ENCODE measurements at regions not wholly inside any gene's neighbourhood (a gene's known extent, or its start where the extent isn't known, plus 50 kb on each side); places are given as distances from the start of the nearest gene placed in this dataset.

DNA sequence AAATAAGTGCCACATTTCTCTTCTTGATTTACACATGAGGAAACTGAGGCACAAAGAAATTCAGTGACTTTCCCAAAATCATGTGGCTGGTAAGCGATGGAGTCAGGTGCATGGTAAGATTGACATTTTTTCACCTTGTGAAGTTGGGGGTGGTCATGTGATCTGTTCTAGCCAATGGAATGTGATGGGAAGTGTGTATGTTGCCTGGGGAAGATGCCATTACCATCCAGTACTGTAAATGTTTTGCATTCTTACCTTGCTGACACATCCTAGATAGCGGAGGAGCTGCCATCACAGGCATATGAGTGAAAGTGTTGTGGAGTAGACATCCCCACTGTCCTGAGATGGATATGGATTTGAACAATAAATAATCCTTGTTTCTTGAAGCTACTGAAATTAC, 499.6 kb upstream of the SULF2 start:
- Histone ChIP-seq H3K27ac (ENCODE audit: low read depth, low read length) (no peak overlapping the region), H4K12ac (ENCODE audit: low read depth, low read length) (no peak overlapping the region), H3K79me1 (ENCODE audit: low read length) (no peaks in the 10 kb centered on the region), H3K4ac (ENCODE audit: low read depth, low read length) (no peak overlapping the region), H2AK5ac (ENCODE audit: low read length) (no peak overlapping the region), H3K18ac (ENCODE audit: low read length) (no peak overlapping the region), H3K9me3 (ENCODE audit: insufficient read depth, low read depth, low read length) (peaks cover 3% of the 10 kb centered on the region), H2BK12ac (ENCODE audit: low read length) (no peak overlapping the region), H3K14ac (ENCODE audit: low read length) (no peak overlapping the region), H3K79me2 (ENCODE audit: control insufficient read depth, insufficient read depth, low read length, poor library complexity) (no peaks in the 10 kb centered on the region), H3K36me3 (ENCODE audit: control insufficient read depth in 1 of 2, insufficient read depth in 2 of 2, low read length in 2 of 2) (no peaks in the 10 kb centered on the region), H3K27me3 (ENCODE audit: insufficient read depth, low read length) (no peaks in the 10 kb centered on the region), H3K23ac (ENCODE audit: low read length) (no peak overlapping the region), H3K9ac (ENCODE audit: low read length) (no peak overlapping the region), H2BK120ac (ENCODE audit: insufficient read depth, low read length, poor library complexity) (no peak overlapping the region), H2AFZ (ENCODE audit: insufficient read depth, low read length, poor library complexity) (no peak overlapping the region), H4K91ac (ENCODE audit: low read depth, low read length) (no peak overlapping the region), H3K4me3 (ENCODE audit: low read depth, low read length) (no peak overlapping the region), H2BK5ac (ENCODE audit: low read depth, low read length, poor library complexity) (no peak overlapping the region), H4K8ac (ENCODE audit: low read depth, low read length) (no peak overlapping the region), H3K4me1 (ENCODE audit: control insufficient read depth in 1 of 2, insufficient read depth in 2 of 2, low read length in 2 of 2) (peaks cover 4 to 7% of the 10 kb centered on the region in 2 experiments), H3K4me2 (ENCODE audit: low read length) (no peak overlapping the region)
- WGBS (ENCODE audit: extremely low coverage, insufficient coverage, insufficient read length), result no CpG with 5 or more reads among the region's 2 CpGs
- peak; percentile 63 to 84 for DNase-seq

DNA sequence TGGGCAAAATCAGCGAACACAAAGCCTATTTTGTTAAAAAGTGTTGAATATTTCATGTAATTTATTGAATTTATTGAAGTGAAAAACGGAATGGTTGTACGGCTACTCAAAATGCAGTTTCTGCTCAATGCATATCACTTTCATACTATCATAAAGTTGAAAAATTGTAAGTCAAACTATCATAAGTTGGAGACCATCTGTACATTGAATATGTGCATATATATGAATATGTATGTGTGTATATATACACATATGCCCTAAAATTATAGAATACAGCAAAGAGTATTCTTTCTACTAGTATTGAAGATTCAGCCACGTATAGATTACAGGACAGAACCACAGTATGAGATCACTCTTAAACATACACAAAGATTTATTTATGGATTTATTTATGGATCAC, 499.0 kb upstream of the SULF2 start:
- Histone ChIP-seq H2BK5ac (ENCODE audit: low read depth, low read length, poor library complexity) (no peak overlapping the region), H3K9me3 (ENCODE audit: insufficient read depth, low read depth, low read length) (peaks cover 3% of the 10 kb centered on the region), H2BK120ac (ENCODE audit: insufficient read depth, low read length, poor library complexity) (no peak overlapping the region), H2BK12ac (ENCODE audit: low read length) (no peak overlapping the region), H3K14ac (ENCODE audit: low read length) (no peak overlapping the region), H3K79me1 (ENCODE audit: low read length) (peaks cover 3% of the 10 kb centered on the region), H4K8ac (ENCODE audit: low read depth, low read length) (no peak overlapping the region), H3K18ac (ENCODE audit: low read length) (no peak overlapping the region), H3K27me3 (ENCODE audit: insufficient read depth, low read length) (no peaks in the 10 kb centered on the region), H2AFZ (ENCODE audit: insufficient read depth, low read length, poor library complexity) (no peak overlapping the region), H3K9ac (ENCODE audit: low read length) (no peak overlapping the region), H3K4me2 (ENCODE audit: low read length) (no peak overlapping the region), H4K12ac (ENCODE audit: low read depth, low read length) (no peak overlapping the region), H3K36me3 (ENCODE audit: control insufficient read depth in 1 of 2, insufficient read depth in 2 of 2, low read length in 2 of 2) (no peaks in the 10 kb centered on the region), H3K4me3 (ENCODE audit: low read depth, low read length) (no peak overlapping the region), H3K23ac (ENCODE audit: low read length) (no peak overlapping the region), H2AK5ac (ENCODE audit: low read length) (no peak overlapping the region), H3K79me2 (ENCODE audit: control insufficient read depth, insufficient read depth, low read length, poor library complexity) (no peaks in the 10 kb centered on the region), H3K27ac (ENCODE audit: low read depth, low read length) (no peak overlapping the region), H3K4me1 (ENCODE audit: control insufficient read depth in 1 of 2, insufficient read depth in 2 of 2, low read length in 2 of 2) (peaks cover 8 to 11% of the 10 kb centered on the region in 2 experiments), H3K4ac (ENCODE audit: low read depth, low read length) (no peak overlapping the region), H4K91ac (ENCODE audit: low read depth, low read length) (no peak overlapping the region)
- no peak for DNase-seq
- WGBS (ENCODE audit: extremely low coverage, insufficient coverage, insufficient read length), result no CpG with 5 or more reads among the region's 4 CpGs

DNA sequence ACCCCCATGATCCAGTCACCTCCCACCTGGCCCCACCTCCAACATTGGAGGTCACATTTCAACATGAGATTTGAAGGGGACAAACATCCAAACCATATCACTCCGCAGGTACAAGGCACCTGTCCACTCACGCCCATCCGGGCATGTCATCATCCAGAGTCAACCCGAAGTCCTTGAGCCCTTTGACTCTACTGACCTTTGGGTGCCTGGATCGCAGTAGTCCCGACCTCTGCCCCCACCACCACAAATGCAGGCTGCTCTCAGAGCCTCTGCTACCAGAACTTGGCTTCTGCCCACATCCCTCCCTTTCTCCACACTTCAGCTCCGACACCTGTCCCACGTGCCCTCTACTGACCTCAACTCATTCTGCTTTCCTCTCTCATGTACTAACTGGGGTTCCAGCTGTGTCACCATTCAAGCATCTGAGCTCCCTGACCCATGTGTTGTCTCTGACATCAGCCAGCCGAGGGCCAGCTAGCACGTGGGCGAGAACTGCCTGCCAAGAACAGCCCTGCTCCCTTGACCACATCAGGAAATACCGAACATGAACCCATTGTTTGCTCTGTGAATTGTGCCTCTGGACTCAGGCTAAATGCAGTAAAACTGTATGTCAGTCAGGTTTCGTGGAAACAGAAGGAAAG, 498.3 kb upstream of the SULF2 start:
- peaks cover 3% of the 10 kb centered on the region for H3K9me3 ChIP-seq (ENCODE audit: insufficient read depth, low read depth, low read length)
- H4K12ac ChIP-seq (ENCODE audit: low read depth, low read length), result no peak overlapping the region
- no peak for DNase-seq
- peaks cover 4% of the 10 kb centered on the region for H3K79me1 ChIP-seq (ENCODE audit: low read length)
- peaks cover 11 to 13% of the 10 kb centered on the region in 2 experiments for H3K4me1 ChIP-seq (ENCODE audit: control insufficient read depth in 1 of 2, insufficient read depth in 2 of 2, low read length in 2 of 2)
- H3K79me2 ChIP-seq (ENCODE audit: control insufficient read depth, insufficient read depth, low read length, poor library complexity), result no peaks in the 10 kb centered on the region
- no peak overlapping the region for H3K9ac ChIP-seq (ENCODE audit: low read length)
- H3K14ac ChIP-seq (ENCODE audit: low read length), result no peak overlapping the region
- no peak overlapping the region for H3K27ac ChIP-seq (ENCODE audit: low read depth, low read length)
- no peaks in the 10 kb centered on the region for H3K36me3 ChIP-seq (ENCODE audit: control insufficient read depth in 1 of 2, insufficient read depth in 2 of 2, low read length in 2 of 2)
- H3K4ac ChIP-seq (ENCODE audit: low read depth, low read length), result no peak overlapping the region
- no peak overlapping the region for H3K23ac ChIP-seq (ENCODE audit: low read length)
- no peak overlapping the region for H4K8ac ChIP-seq (ENCODE audit: low read depth, low read length)
- no peak overlapping the region for H2BK120ac ChIP-seq (ENCODE audit: insufficient read depth, low read length, poor library complexity)
- no peak overlapping the region for H3K4me2 ChIP-seq (ENCODE audit: low read length)
- H3K27me3 ChIP-seq (ENCODE audit: insufficient read depth, low read length), result no peaks in the 10 kb centered on the region
- H2BK5ac ChIP-seq (ENCODE audit: low read depth, low read length, poor library complexity), result no peak overlapping the region
- no peak overlapping the region for H3K18ac ChIP-seq (ENCODE audit: low read length)
- H2AFZ ChIP-seq (ENCODE audit: insufficient read depth, low read length, poor library complexity), result no peak overlapping the region
- WGBS (ENCODE audit: extremely low coverage, insufficient coverage, insufficient read length), result no CpG with 5 or more reads among the region's 13 CpGs
- H3K4me3 ChIP-seq (ENCODE audit: low read depth, low read length), result no peak overlapping the region
- H4K91ac ChIP-seq (ENCODE audit: low read depth, low read length), result no peak overlapping the region
- H2AK5ac ChIP-seq (ENCODE audit: low read length), result no peak overlapping the region
- no peak overlapping the region for H2BK12ac ChIP-seq (ENCODE audit: low read length)

DNA sequence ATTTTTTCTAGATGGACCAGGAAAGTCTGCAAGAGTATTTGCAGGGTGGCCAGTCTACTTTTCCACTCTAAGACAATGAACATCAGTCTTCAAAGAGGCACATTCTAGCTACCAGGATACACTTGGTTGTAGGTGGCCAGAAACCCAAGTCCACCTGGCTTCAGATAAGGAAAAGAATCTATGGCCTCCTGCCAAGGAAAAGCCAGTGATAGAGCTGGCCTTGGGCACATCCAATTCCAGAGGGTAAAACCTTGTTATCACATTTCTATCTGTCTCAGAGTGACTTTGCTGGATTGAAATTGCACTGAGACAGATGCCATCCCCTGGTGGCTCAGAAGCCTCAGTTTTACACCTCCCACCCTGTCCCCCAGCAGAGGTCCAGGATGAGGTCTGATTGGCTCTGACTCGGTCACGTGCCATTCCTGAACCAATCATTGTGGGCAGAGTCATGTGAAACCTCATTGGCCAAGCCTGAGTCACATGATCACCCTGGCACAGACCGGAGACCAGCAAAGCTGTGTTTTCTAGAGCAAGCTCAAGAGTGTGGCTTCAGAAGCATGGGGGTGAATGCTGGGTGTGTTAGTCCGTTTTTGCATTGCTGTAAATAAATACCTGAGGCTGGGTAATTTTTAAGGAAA, 497.4 kb upstream of the SULF2 start:
- Histone ChIP-seq H3K79me1 (ENCODE audit: low read length) (peaks cover 5% of the 10 kb centered on the region), H2BK5ac (ENCODE audit: low read depth, low read length, poor library complexity) (no peak overlapping the region), H4K91ac (ENCODE audit: low read depth, low read length) (no peak overlapping the region), H3K36me3 (ENCODE audit: control insufficient read depth in 1 of 2, insufficient read depth in 2 of 2, low read length in 2 of 2) (no peaks in the 10 kb centered on the region), H2AFZ (ENCODE audit: insufficient read depth, low read length, poor library complexity) (no peak overlapping the region), H2BK12ac (ENCODE audit: low read length) (no peak overlapping the region), H3K4me1 (ENCODE audit: control insufficient read depth in 1 of 2, insufficient read depth in 2 of 2, low read length in 2 of 2) (peaks cover 11 to 17% of the 10 kb centered on the region in 2 experiments), H4K12ac (ENCODE audit: low read depth, low read length) (no peak overlapping the region), H3K9ac (ENCODE audit: low read length) (no peak overlapping the region), H3K14ac (ENCODE audit: low read length) (no peak overlapping the region), H3K23ac (ENCODE audit: low read length) (no peak overlapping the region), H2BK120ac (ENCODE audit: insufficient read depth, low read length, poor library complexity) (no peak overlapping the region), H2AK5ac (ENCODE audit: low read length) (no peak overlapping the region), H3K9me3 (ENCODE audit: insufficient read depth, low read depth, low read length) (peaks cover 3% of the 10 kb centered on the region), H4K8ac (ENCODE audit: low read depth, low read length) (no peak overlapping the region), H3K27ac (ENCODE audit: low read depth, low read length) (no peak overlapping the region), H3K27me3 (ENCODE audit: insufficient read depth, low read length) (no peaks in the 10 kb centered on the region), H3K4me2 (ENCODE audit: low read length) (no peak overlapping the region), H3K18ac (ENCODE audit: low read length) (no peak overlapping the region), H3K4me3 (ENCODE audit: low read depth, low read length) (no peak overlapping the region), H3K79me2 (ENCODE audit: control insufficient read depth, insufficient read depth, low read length, poor library complexity) (no peaks in the 10 kb centered on the region), H3K4ac (ENCODE audit: low read depth, low read length) (no peak overlapping the region)
- no CpG with 5 or more reads among the region's 4 CpGs for WGBS (ENCODE audit: extremely low coverage, insufficient coverage, insufficient read length)
- DNase-seq, result peak; percentile 25 to 29
